K562 (cell line): ENCODE measurements at regions not wholly inside any gene's neighbourhood (a gene's known extent, or its start where the extent isn't known, plus 50 kb on each side); places are given as distances from the start of the nearest gene placed in this dataset.

ENCODE experiments used
- CBFA2T3 ChIP-seq: fragments of 450-650 bp; IDR thresholded peaks from 2 replicates; pipeline ENCODE4 v1.6.1; 2017
- CTCF ChIP-seq, 3 experiments: IDR thresholded peaks in 2 of 3; conservative IDR thresholded peaks in 1 of 3; 2 replicates each; pipeline ENCODE4 v1.5.1; 2011 to 2012; ENCODE audit warnings: low read length in 3 of 3, mild to moderate bottlenecking in 3 of 3, control low read depth in 2 of 3, improper control_type of control experiment in 1 of 3, inconsistent platforms in 1 of 3, low read depth in 1 of 3, mixed read lengths in 1 of 3, moderate library complexity in 1 of 3; ENCODE audit not compliant: insufficient read depth in 2 of 3
- ELF1 ChIP-seq: fragments of 200-800 bp; sonication (Bioruptor generic); IDR thresholded peaks from 2 replicates; pipeline ENCODE4 v1.6.1; 2016; ENCODE audit warnings: missing genetic modification characterization, missing compliant biosample characterization
- KLF1 ChIP-seq: fragments of 450-650 bp; IDR thresholded peaks from 2 replicates; pipeline ENCODE4 v1.6.1; 2016; ENCODE audit warnings: missing genetic modification characterization, missing compliant biosample characterization
- NR3C1 ChIP-seq: sonication (generic); formaldehyde crosslinking; IDR thresholded peaks from 2 replicates; pipeline ENCODE4 v1.8.1; 2022; ENCODE audit warnings: missing genetic modification reagents
- ZNF146 ChIP-seq: IDR thresholded peaks from one replicate; pipeline ENCODE4 v1.6.1; 2018; ENCODE audit warnings: missing compliant biosample characterization; ENCODE audit not compliant: unreplicated experiment
- TF ChIP-seq, protein P1 (sequence below): sonication (generic); formaldehyde crosslinking; IDR thresholded peaks from 2 replicates; pipeline ENCODE4 v1.8.1; 2023; ENCODE audit warnings: mild to moderate bottlenecking, missing genetic modification reagents

DNA sequence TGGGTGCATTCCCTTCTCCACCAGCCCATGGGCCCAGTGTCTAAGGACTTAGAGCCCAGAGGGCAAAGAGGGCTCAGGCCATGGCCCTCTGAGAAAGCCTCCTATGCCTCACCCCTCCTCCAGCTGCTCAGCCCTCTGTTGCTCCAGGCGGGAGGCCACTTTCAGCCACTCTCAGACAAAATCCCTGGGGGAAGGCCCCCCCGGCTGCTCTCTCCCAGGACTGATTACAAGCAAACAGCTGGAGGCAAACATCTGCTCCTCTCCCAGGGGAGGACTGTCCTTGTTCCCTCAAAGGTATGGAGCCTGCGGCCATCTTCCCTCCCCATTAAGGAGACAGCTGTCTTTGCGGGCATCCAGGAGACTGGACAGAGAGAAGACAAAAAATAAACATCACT lies 54.9 kb upstream of the DLX4 start:
- TF ChIP-seq NR3C1 (CRISPR knock-in tag), result no peak
- TF ChIP-seq, protein P1, sequence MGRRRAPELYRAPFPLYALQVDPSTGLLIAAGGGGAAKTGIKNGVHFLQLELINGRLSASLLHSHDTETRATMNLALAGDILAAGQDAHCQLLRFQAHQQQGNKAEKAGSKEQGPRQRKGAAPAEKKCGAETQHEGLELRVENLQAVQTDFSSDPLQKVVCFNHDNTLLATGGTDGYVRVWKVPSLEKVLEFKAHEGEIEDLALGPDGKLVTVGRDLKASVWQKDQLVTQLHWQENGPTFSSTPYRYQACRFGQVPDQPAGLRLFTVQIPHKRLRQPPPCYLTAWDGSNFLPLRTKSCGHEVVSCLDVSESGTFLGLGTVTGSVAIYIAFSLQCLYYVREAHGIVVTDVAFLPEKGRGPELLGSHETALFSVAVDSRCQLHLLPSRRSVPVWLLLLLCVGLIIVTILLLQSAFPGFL (CRISPR knock-in tag), result no peak
- TF ChIP-seq CBFA2T3, result no peak
- no peak for TF ChIP-seq ELF1 (tag)
- no peak for TF ChIP-seq ZNF146 (CRISPR knock-in tag)
- no peak for TF ChIP-seq CTCF (IDR thresholded peaks at IDR 0.05 in 2 of 3, conservative IDR thresholded peaks at IDR 0.05 in 1 of 3; ENCODE audit: insufficient read depth in 2 of 3, low read depth in 1 of 3, low read length in 3 of 3)
- no peak for TF ChIP-seq KLF1 (tag)
